GM18520 (cell line): ENCODE measurements at regions not wholly inside any gene's neighbourhood (a gene's known extent, or its start where the extent isn't known, plus 50 kb on each side); places are given as distances from the start of the nearest gene placed in this dataset.
"Not testable (repeated sequence)": the region's sequence is repeated elsewhere in the genome, so short reads cannot be mapped to it uniquely, and the experiment has no call there.

Experiments used
- ATAC-seq: cut with Tn5 transposase; IDR thresholded peaks from one replicate; pipeline ENCODE4 v1.9.1; 2021; ENCODE audit not compliant: unreplicated experiment

- ATAC-seq: not testable (repeated sequence)
These were observed 128.6 kb downstream of the ACTR3 start for GRCh38 chr2:114018464-114018863.

DNA sequence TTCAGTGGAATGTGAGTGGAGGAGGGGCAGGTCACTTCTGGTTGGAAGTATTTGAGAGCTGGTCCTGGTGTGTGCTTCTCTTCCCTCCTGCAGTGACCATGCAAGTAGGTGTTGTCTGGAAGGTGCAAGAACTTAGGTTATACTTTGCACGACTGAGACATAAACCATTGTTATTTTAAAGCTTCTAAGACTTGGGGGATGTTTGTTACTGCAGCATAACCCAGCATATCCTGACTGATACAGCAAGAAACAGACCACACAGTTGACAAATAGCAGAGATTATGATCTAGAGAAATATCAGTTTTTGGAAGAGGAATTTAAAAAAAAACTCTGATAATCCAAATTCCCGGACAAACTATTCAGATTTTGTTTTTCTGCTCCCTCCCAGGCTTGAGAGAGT lies 130.8 kb downstream of the ACTR3 start:
- ATAC-seq: no peak

- no peak for ATAC-seq
These were observed 132.6 kb downstream of the ACTR3 start for GRCh38 chr2:114022360-114023085.

GRCh38 chr2:114024326-114024725 lies 134.4 kb downstream of the ACTR3 start:
- no peak for ATAC-seq

DNA sequence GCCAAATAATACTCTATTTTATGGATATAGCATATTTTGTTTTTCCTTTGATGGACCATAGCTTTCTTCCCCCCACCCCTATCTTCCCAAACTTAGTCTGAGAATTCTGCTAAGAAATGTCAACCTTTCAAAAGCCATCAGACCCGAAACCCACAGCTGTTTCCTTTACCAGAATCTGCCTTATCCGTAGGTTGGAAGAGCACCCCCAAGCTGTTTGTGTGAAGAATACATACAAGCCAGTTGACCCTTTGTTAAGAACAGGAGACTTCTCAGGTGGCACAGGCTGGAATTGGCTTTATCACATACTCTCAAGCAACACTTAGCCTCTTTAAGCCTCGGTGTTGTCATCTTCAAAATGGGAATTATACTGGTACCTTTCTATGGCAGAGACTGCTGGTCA lies 135.1 kb downstream of the ACTR3 start:
- no peak for ATAC-seq

DNA sequence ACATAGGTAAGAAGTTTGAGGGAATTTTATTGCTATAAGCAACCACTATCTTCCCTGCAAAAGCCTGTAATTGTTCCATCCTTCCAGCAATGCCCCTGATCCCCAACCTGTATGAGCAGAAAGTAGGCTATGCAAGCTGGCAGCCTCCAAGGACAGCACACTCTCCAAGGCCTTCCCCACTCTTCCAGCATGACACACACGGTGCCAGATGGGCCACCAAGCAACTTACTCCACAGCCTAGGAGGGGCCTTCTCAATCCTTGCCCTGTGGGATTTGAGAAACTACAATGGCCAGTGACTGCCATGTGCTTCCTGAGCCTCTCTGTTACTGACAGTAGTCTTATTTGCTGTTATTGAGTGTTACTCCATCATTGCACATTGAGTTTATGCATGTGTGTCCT lies 137.5 kb downstream of the ACTR3 start:
- no peak for ATAC-seq

DNA sequence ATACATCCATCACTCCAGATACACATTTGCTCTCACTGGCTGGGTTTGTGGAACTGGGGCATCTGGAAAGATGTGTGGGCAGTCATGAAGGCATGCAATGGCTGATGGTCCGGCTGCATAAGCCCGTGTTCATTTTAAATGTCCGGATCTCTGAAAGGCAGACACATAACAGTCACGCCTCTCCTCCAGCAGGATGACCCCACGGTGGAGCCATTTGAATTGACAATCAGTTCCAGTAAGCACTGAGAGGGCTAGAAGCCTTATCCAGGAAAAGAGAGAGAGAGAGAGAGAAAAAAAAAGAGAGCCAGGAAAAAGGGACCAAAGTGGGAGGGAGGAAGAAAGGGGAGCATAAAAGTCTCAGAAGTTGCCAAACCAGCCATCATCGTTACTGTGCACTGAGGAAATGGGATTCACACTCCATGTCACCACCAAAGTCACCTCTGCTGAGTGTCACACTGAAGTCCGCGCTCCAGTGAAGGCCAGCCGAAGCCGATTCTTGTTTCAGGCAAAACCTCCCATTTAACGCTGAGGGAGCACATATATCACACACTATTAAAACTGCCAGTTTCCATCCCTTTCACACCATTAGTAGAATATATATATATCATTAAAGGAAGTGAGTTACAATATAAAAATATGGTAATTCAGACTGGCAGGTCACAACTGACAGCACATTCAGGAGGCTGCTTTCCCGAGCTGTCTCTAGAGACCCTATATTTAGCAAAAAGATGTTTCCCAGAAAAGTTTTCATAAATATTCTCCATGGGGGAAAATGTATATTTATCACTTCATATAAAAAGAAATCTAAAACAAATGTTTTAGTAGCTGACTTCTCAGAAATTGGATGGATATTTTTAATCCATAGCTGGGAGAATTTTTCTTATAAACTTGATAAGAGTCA lies 142.0 kb downstream of the ACTR3 start:
- no peak for ATAC-seq

DNA sequence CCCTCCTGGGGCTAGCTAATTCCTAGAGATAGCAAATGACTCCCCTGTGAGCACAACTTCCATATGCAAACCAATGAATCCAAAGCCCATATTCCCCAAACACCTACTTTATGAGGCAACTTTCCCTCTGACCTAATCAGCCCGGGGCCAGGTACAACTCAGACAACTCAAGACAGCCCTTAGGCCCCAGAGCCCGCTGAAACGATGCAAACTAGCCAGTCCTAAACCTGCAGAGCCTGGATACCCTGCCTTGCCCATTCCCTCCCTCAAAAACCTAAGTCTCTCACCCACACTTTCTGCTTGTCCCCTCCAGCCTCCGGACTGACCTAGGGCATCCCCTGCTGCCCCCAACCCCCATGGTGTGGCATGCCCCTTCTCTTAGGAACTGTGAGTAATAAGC lies 142.8 kb downstream of the ACTR3 start:
- no peak for ATAC-seq

GRCh38 chr2:114034742-114035141 lies 144.9 kb downstream of the ACTR3 start:
- ATAC-seq: no peak

DNA sequence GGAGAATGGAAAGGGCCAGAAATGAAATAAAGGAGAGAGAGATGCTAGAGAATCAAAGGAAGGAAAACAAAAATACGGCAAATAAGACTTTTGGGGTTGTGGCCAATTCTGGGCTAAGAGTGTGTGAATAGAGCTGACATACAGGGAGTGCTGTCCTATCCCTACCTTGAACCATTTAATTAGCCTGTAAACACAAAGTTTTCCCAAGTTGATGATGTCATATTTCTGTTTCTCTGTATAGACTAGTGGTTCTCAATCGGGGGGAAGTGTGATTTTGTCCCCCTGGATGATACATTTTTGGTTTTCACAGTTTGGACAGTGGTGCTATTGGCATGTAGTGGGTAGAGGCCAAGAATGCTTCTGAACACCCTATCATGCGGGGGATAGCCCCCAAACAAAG lies 148.8 kb downstream of the ACTR3 start:
- no peak for ATAC-seq

DNA sequence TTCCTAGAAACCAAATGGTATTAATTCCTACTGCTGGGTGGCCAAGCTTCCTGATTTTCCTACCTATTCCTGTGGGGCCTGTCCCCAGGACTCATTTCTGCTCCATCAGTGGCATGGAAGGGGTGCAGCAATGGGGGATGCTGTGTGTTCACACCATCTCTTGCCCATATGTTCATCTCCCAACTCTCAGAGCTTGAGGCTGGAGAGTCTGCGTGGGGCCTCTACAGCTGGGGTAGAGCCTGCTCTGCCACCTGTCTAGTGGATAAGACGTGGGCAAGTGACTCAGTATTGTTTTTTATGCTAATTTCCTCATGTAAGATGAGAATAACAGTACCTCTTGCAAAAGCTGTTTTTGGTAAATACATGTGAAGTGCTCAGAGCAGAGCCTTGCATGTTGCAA lies 149.8 kb downstream of the ACTR3 start:
- ATAC-seq: no peak

GRCh38 chr2:114040826-114041225 lies 150.9 kb downstream of the ACTR3 start:
- no peak for ATAC-seq

DNA sequence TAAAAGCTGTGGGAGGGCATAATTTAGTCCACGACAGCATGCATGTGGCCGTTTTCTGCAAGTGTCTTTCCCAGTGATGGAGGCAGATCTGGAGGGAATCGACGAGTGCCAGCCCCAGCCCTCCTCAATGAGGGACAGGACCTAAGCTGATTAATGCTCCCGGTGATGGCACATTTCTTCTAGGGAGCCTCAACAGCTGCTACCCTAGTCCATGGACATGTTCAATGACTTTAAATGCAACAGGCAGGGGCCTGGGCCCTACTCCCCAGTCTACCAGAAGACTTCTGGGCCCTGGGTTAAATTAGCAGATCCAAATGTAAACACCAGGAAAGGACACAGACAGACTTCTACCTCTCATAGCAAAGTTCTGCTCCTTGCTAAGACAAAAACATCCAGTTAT lies 155.1 kb downstream of the ACTR3 start:
- no peak for ATAC-seq

- ATAC-seq: no peak
These were observed 156.5 kb downstream of the ACTR3 start for GRCh38 chr2:114046373-114046772.

DNA sequence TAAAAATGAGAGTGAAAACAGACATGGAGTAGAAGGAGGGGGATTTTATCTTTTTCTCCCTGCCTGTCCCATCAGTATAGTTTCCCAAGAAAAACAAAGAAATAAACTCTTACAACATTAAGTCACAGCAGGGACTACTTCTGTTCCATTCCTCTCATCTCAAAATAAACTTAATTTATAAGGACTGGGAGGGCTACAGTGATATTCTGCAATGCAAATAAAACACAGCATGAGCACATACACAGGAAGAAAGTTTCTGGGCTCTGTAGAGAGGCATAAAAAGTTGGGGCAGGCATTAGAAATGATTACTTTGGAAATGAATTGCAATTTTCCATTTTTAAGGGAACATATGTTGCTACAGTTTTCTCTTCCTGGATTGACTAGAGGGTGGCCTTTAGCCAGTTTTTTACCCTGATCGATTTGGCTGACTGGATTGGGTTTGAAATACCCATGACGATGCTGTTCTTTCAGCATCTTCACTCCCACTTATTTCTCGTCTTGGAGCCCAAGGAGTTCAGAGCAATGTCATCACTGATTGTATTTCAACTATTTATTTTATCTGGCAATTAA lies 157.1 kb downstream of the ACTR3 start:
- no peak for ATAC-seq

- no peak for ATAC-seq
These were observed 159.4 kb downstream of the ACTR3 start for GRCh38 chr2:114049280-114049679.

DNA sequence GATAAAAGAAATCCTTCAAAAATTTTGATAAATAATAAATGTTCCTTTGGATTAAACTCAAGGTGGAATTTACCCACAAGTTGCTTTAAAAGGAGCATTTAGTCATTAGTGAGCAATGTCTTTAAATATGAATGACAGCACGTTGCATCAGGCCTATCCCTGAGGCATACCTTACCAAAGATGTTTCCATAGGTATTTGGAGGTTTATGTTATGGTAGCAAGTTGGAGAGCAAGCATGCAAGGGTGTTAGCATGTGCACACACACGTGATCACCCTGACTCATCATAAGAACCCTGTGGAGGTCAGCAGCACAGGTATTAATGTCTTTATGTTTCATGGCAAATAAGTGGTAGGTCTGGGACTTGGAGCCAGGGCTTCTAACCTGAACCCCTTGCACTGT lies 159.9 kb downstream of the ACTR3 start:
- no peak for ATAC-seq

GRCh38 chr2:114056294-114057143 lies 166.6 kb downstream of the ACTR3 start:
- ATAC-seq: peak; percentile 88

GRCh38 chr2:114057638-114058037 lies 167.7 kb downstream of the ACTR3 start:
- no peak for ATAC-seq

DNA sequence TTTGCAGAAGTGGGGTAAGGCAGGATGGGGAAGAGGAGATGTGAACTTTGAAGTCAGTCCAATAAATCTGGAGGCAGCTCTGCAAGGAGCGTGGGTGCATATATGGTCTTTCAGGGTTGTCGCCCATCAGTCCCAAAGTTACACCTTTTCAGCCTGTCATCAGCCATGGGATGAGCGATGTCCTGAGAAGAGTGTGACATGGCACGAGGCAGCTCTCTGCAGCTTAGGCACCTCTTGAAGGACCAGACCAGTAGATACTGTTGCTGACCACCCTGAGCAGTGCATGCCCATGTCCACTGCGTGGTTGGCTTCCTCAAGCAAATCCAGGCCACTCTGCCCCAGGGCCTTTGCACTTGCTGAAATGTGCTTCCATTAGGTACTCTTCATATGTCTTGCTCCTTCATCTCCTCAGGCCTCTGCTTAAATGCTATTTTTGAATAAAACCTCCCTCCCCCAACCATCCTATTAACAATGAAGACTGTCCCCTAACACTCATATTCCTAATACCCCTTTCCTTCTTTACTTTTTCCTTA lies 171.7 kb downstream of the ACTR3 start:
- no peak for ATAC-seq

DNA sequence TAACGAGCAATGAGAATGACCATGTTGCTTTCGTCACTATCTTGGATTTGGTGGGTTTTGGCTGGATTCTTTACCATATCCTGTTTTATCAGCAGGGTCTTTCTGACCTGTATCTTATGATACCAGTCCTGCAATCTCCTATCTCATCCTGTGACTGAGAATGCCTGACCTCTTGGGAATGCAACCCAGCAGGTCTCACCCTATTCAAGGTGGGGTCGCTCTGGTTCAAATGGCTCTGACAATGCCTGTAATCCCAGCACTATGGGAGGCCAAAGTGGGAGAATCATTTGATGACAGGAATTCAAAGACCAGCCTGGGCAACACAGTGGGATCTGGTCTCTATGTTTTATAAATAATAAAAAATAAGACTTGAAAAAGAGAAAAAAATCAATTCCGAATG lies 173.5 kb downstream of the ACTR3 start:
- ATAC-seq: no peak
